ENCODE measurements at regions not wholly inside any gene's neighbourhood (a gene's known extent, or its start where the extent isn't known, plus 50 kb on each side); places are given as distances from the start of the nearest gene placed in this dataset.

GRCh38 chr2:8049176-8049575 is 632.7 kb upstream of the ID2 start:
- intact Hi-C loops (cut with DNase I; ENCODE audit: low total_unique reads) = no loop called here
- in situ Hi-C loops (cut with MboI; ENCODE audit: low sequenced_read_pairs in 4 of 4) = no loop called here

GRCh38 chr2:8049851-8050571 is 631.8 kb upstream of the ID2 start:
- ATAC-seq = no peak
- Histone ChIP-seq H3K4me1 (no peaks in the 10 kb centered on the region), H3K9me3 (no peaks in the 10 kb centered on the region), H3K27ac (no peak overlapping the region), H3K27me3 (no peaks in the 10 kb centered on the region), H3K36me3 (no peaks in the 10 kb centered on the region), H3K4me3 (no peak overlapping the region)
- intact Hi-C loops (cut with DNase I; ENCODE audit: low total_unique reads) (no loop called here), in situ Hi-C loops (cut with MboI; ENCODE audit: low sequenced_read_pairs in 4 of 4) (no loop called here)
- no peak for DNase-seq
- TF ChIP-seq CTCF (IDR thresholded peaks at IDR 0.05 in 4 of 5, conservative IDR thresholded peaks at IDR 0.05 in 1 of 5) = no peak
- TF ChIP-seq POLR2A (IDR thresholded peaks at IDR 0.05) = no peak

More at GRCh38 chr2:8049176-8049575, 632.7 kb upstream of the ID2 start:
- Histone ChIP-seq H3K27ac (no peak overlapping the region), H3K36me3 (no peaks in the 10 kb centered on the region), H3K4me1 (no peaks in the 10 kb centered on the region), H3K9me3 (no peaks in the 10 kb centered on the region), H3K27me3 (no peaks in the 10 kb centered on the region), H3K4me3 (no peak overlapping the region)
- ATAC-seq (no peak), DNase-seq (no peak)
- TF ChIP-seq POLR2A (IDR thresholded peaks at IDR 0.05) (no peak), CTCF (IDR thresholded peaks at IDR 0.05 in 4 of 5, conservative IDR thresholded peaks at IDR 0.05 in 1 of 5) (no peak)

DNA sequence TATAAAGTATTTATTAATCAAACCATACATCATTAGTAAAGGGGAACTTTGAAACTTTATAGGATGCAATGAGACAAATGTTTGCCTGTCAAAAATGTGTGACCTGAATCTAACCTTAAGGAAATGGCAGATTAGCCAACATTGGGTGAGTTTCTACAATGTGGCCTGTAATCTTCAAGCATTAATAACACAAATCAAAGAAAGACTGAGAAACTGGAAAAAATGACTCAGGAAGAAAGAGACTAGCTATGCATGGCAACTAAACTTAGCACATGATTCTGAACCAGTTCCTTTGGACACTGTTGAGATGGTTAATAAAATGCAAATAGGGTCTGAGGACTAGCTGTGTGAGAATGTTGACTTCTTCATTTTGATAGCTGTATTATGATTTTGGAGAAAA is 628.6 kb upstream of the ID2 start:
- ATAC-seq (no peak), DNase-seq (no peak)
- Histone ChIP-seq H3K36me3 (no peaks in the 10 kb centered on the region), H3K27ac (no peak overlapping the region), H3K4me1 (no peaks in the 10 kb centered on the region), H3K4me3 (no peak overlapping the region), H3K27me3 (no peaks in the 10 kb centered on the region), H3K9me3 (no peaks in the 10 kb centered on the region)
- intact Hi-C loops (cut with DNase I; ENCODE audit: low total_unique reads) (no loop called here), in situ Hi-C loops (cut with MboI; ENCODE audit: low sequenced_read_pairs in 4 of 4) (no loop called here)
- no peak for TF ChIP-seq POLR2A (IDR thresholded peaks at IDR 0.05)
- no peak for TF ChIP-seq CTCF (IDR thresholded peaks at IDR 0.05 in 4 of 5, conservative IDR thresholded peaks at IDR 0.05 in 1 of 5)

GRCh38 chr2:8054070-8054469 is 627.8 kb upstream of the ID2 start:
- DNase-seq = no peak
- Histone ChIP-seq H3K4me3 (no peak overlapping the region), H3K36me3 (no peaks in the 10 kb centered on the region), H3K9me3 (no peaks in the 10 kb centered on the region), H3K27ac (no peak overlapping the region), H3K27me3 (no peaks in the 10 kb centered on the region), H3K4me1 (no peaks in the 10 kb centered on the region)
- no peak for TF ChIP-seq POLR2A (IDR thresholded peaks at IDR 0.05)
- no peak for TF ChIP-seq CTCF (IDR thresholded peaks at IDR 0.05 in 4 of 5, conservative IDR thresholded peaks at IDR 0.05 in 1 of 5)
- no peak for ATAC-seq
- intact Hi-C loops (cut with DNase I; ENCODE audit: low total_unique reads) (no loop called here), in situ Hi-C loops (cut with MboI; ENCODE audit: low sequenced_read_pairs in 4 of 4) (no loop called here)

GRCh38 chr2:8058652-8059051 is 623.2 kb upstream of the ID2 start:
- TF ChIP-seq POLR2A (IDR thresholded peaks at IDR 0.05) (no peak), CTCF (IDR thresholded peaks at IDR 0.05 in 4 of 5, conservative IDR thresholded peaks at IDR 0.05 in 1 of 5) (no peak)
- in situ Hi-C loops (cut with MboI; ENCODE audit: low sequenced_read_pairs in 4 of 4) (no loop called here), intact Hi-C loops (cut with DNase I; ENCODE audit: low total_unique reads) (no loop called here)
- Histone ChIP-seq H3K9me3 (no peaks in the 10 kb centered on the region), H3K27ac (no peak overlapping the region), H3K4me1 (no peaks in the 10 kb centered on the region), H3K36me3 (no peaks in the 10 kb centered on the region), H3K4me3 (peak overlapping the region in 1 of 4 donors; percentile 10), H3K27me3 (no peaks in the 10 kb centered on the region)
- DNase-seq = no peak
- ATAC-seq = no peak
